ENCODE measurements at regions not wholly inside any gene's neighbourhood (a gene's known extent, or its start where the extent isn't known, plus 50 kb on each side); places are given as distances from the start of the nearest gene placed in this dataset.

DNA sequence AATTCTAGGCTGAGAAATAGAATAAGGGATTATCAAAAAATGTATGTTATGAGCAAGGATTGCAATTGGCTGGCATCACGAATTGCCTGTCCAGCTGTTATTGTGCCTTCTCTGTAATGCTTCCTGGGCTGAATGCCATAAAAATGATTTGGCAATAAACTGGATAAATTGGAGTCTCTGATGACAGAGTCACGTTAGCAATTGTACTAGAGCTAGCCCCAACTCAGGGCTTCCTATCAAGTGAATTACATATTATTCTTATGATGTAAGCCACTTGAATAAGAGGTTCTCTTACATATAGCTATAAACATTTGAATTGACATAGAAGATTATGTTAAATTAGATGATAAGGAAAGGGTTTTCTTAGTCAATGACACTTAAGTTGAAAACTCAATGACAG is 607.5 kb upstream of the REG3G start:
- peaks cover 2% of the 10 kb centered on the region for H3K9me3 Mint-ChIP-seq
- TF ChIP-seq CTCF (conservative IDR thresholded peaks at IDR 0.05): no peak
- H3K4me1 Mint-ChIP-seq: no peaks in the 10 kb centered on the region
- H3K4me3 Mint-ChIP-seq: no peak overlapping the region
- H3K36me3 Mint-ChIP-seq (ENCODE audit: low read depth): no peaks in the 10 kb centered on the region
- H3K27ac Mint-ChIP-seq (ENCODE audit: unreplicated experiment): no peak overlapping the region
- no peak for DNase-seq (ENCODE audit: low read depth, low spot score)
- no peaks in the 10 kb centered on the region for H3K27me3 Mint-ChIP-seq (ENCODE audit: low read depth)

- H3K9me3 Mint-ChIP-seq: peaks cover 2% of the 10 kb centered on the region
- no peak for DNase-seq (ENCODE audit: low read depth, low spot score)
- H3K36me3 Mint-ChIP-seq (ENCODE audit: low read depth): no peaks in the 10 kb centered on the region
- H3K4me3 Mint-ChIP-seq: no peak overlapping the region
- no peak for TF ChIP-seq CTCF (conservative IDR thresholded peaks at IDR 0.05)
- H3K27ac Mint-ChIP-seq (ENCODE audit: unreplicated experiment): no peak overlapping the region
- no peaks in the 10 kb centered on the region for H3K27me3 Mint-ChIP-seq (ENCODE audit: low read depth)
- no peaks in the 10 kb centered on the region for H3K4me1 Mint-ChIP-seq
These were observed 605.4 kb upstream of the REG3G start for GRCh38 chr2:78420132-78420531.

DNA sequence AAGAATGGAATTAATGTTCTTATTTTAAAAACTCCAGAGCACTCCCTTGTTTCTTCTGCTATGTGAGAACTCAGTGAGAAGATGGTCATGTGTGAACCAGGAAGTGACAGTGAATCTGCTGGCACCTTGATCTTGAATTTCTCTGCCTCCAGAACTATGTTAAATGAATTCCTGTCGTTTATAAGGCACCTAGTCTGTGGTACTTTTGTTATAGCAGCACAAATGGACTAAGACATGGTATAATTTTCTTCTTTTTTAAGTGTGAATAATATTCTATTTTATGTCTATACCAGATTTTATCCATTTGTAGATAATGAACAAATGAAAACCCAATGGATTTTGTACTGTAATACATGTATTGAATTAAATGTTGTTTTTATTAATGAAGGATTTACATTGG is 601.9 kb upstream of the REG3G start:
- Mint-ChIP-seq H3K4me3 (no peak overlapping the region), H3K27me3 (ENCODE audit: low read depth) (no peaks in the 10 kb centered on the region), H3K36me3 (ENCODE audit: low read depth) (no peaks in the 10 kb centered on the region), H3K27ac (ENCODE audit: unreplicated experiment) (no peak overlapping the region), H3K4me1 (no peaks in the 10 kb centered on the region), H3K9me3 (peaks cover 5% of the 10 kb centered on the region)
- no peak for DNase-seq (ENCODE audit: low read depth, low spot score)
- no peak for TF ChIP-seq CTCF (conservative IDR thresholded peaks at IDR 0.05)

DNA sequence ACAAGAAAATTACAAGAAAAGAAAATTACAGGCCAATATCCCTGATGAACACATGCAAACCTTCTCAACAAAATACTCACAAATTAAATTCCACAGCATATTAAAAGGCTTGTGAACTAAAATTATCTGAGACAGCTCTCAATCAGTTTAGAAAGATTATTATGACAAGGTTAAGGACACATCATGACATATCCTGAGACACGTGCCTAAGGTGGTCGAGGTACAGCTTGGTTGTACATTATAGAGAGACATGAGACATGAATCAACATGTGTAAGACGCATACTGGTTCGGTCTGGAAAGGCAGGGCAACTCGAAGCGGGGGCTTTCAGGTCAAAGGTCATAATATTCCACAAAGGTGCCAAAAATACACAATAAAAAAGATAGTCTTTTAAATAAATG is 598.3 kb upstream of the REG3G start:
- no peak for TF ChIP-seq CTCF (conservative IDR thresholded peaks at IDR 0.05)
- H3K4me3 Mint-ChIP-seq: no peak overlapping the region
- H3K27ac Mint-ChIP-seq (ENCODE audit: unreplicated experiment): no peak overlapping the region
- H3K9me3 Mint-ChIP-seq: peaks cover 2% of the 10 kb centered on the region
- DNase-seq (ENCODE audit: low read depth, low spot score): no peak
- no peaks in the 10 kb centered on the region for H3K27me3 Mint-ChIP-seq (ENCODE audit: low read depth)
- no peaks in the 10 kb centered on the region for H3K4me1 Mint-ChIP-seq
- no peaks in the 10 kb centered on the region for H3K36me3 Mint-ChIP-seq (ENCODE audit: low read depth)

- Mint-ChIP-seq H3K27ac (ENCODE audit: unreplicated experiment) (no peak overlapping the region), H3K9me3 (peaks cover 2% of the 10 kb centered on the region), H3K36me3 (ENCODE audit: low read depth) (no peaks in the 10 kb centered on the region), H3K4me3 (no peak overlapping the region), H3K27me3 (ENCODE audit: low read depth) (no peaks in the 10 kb centered on the region), H3K4me1 (no peaks in the 10 kb centered on the region)
- TF ChIP-seq CTCF (conservative IDR thresholded peaks at IDR 0.05): no peak
- DNase-seq (ENCODE audit: low read depth, low spot score): no peak
These were observed 594.3 kb upstream of the REG3G start for GRCh38 chr2:78431241-78431640.

DNA sequence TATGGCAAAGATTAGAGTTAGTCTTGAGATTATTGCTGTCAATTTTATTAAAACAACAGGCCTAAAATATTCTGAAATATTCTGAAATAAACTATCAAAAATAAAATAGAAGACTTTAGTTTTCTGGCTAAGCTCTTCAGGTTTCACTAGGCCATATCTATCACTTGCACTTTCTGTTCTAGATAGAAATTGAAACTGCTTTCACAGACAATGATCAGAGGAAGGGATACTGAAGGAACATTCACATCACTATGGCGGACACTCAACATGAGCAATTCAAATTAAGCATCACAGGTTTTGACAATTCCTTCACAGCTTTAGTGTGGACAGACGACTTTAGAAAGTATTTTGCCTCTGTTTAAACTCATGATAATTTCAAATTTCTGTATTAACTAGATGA is 586.4 kb upstream of the REG3G start:
- TF ChIP-seq CTCF (conservative IDR thresholded peaks at IDR 0.05): no peak
- no peak for DNase-seq (ENCODE audit: low read depth, low spot score)
- H3K4me3 Mint-ChIP-seq: no peak overlapping the region
- no peaks in the 10 kb centered on the region for H3K27me3 Mint-ChIP-seq (ENCODE audit: low read depth)
- H3K4me1 Mint-ChIP-seq: no peaks in the 10 kb centered on the region
- H3K9me3 Mint-ChIP-seq: peaks cover 4% of the 10 kb centered on the region
- no peak overlapping the region for H3K27ac Mint-ChIP-seq (ENCODE audit: unreplicated experiment)
- H3K36me3 Mint-ChIP-seq (ENCODE audit: low read depth): peaks cover under 1% of the 10 kb centered on the region

Measured in neural crest cell (in vitro differentiated cells).